Natural killer cell (primary cell): ENCODE measurements at regions not wholly inside any gene's neighbourhood (a gene's known extent, or its start where the extent isn't known, plus 50 kb on each side); places are given as distances from the start of the nearest gene placed in this dataset.
A peak's percentile ranks its signal among the peaks of the same experiment; 100 is the strongest.

ENCODE experiments used
- ATAC-seq, 3 donors: fragments of 150-1000 bp in 2 of 3; fragments of 200-7000 bp in 1 of 3; cut with Tn5 transposase; 1 replicate in 1 of 3; 2 replicates in 2 of 3; pipeline ENCODE4 v1.10.0; 2021; ENCODE audit warnings: mild to moderate bottlenecking in 2 of 3, moderate library complexity in 2 of 3
- DNase-seq, 2 donors: peaks; one replicate each; pipeline versions ENCODE4 v3.0.0 to v3.0.0-alpha.2; 2013 to 2021; ENCODE audit warnings: mixed read lengths in 1 of 2
- H3K27ac ChIP-seq: one replicate; pipeline ENCODE4 v1.5.1; 2013; ENCODE audit warnings: mild to moderate bottlenecking, low read length
- H3K27me3 ChIP-seq: one replicate; pipeline ENCODE4 v1.6.1; 2013; ENCODE audit warnings: low read length; ENCODE audit not compliant: control insufficient read depth, insufficient read depth
- H3K36me3 ChIP-seq: one replicate; pipeline ENCODE4 v1.6.1; 2013; ENCODE audit warnings: low read length; ENCODE audit not compliant: control insufficient read depth, insufficient read depth
- H3K4me1 ChIP-seq: one replicate; pipeline ENCODE4 v1.6.1; 2013; ENCODE audit warnings: low read length; ENCODE audit not compliant: control insufficient read depth, insufficient read depth
- H3K4me3 ChIP-seq: one replicate; pipeline ENCODE4 v1.5.1; 2013; ENCODE audit warnings: low read length
- H3K9me3 ChIP-seq: one replicate; pipeline ENCODE4 v1.6.1; 2013; ENCODE audit warnings: low read length; ENCODE audit not compliant: control insufficient read depth, insufficient read depth
- H3K27ac Mint-ChIP-seq, 2 donors: one replicate each; pipeline ENCODE4 v1.8.0; 2022; ENCODE audit warnings: mild to moderate bottlenecking in 2 of 2, mixed read lengths in 2 of 2, moderate library complexity in 1 of 2
- H3K27me3 Mint-ChIP-seq, 2 donors: one replicate each; pipeline ENCODE4 v1.8.0; 2022; ENCODE audit warnings: low read depth in 2 of 2, mixed read lengths in 2 of 2
- H3K36me3 Mint-ChIP-seq: one replicate; pipeline ENCODE4 v1.8.0; 2022; ENCODE audit warnings: mixed read lengths
- H3K4me1 Mint-ChIP-seq, 2 donors: one replicate each; pipeline ENCODE4 v1.8.0; 2022; ENCODE audit warnings: mixed read lengths in 2 of 2
- H3K4me3 Mint-ChIP-seq: one replicate; pipeline ENCODE4 v1.8.0; 2022; ENCODE audit warnings: mild to moderate bottlenecking, moderate library complexity, mixed read lengths
- H3K9me3 Mint-ChIP-seq, 2 donors: one replicate each; pipeline ENCODE4 v1.8.0; 2022; ENCODE audit warnings: mixed read lengths in 2 of 2
- CTCF ChIP-seq: fragments of 200-600 bp; IDR thresholded peaks from one replicate; pipeline ENCODE4 v1.8.0; 2022; ENCODE audit warnings: antibody characterized with exemption
- WGBS: methylation state at CpG from one replicate; pipeline ENCODE4 v1.1.7; 2013; ENCODE audit warnings: missing lambda C conversion rate; ENCODE audit not compliant: insufficient coverage; 5-methylcytosine and 5-hydroxymethylcytosine counted together
- intact Hi-C: fragments of 100-400 bp; cut with micrococcal nuclease; formaldehyde crosslinking; loops from one replicate; pipeline ENCODE4 v1.14.2; 2022

GRCh38 chr3:86563400-86563970, 427.5 kb downstream of the VGLL3 start:
- peaks cover under 1 to 6% of the 10 kb centered on the region in 2 donors for H3K9me3 Mint-ChIP-seq
- H3K36me3 ChIP-seq: no peaks in the 10 kb centered on the region
- ATAC-seq: no peak
- intact Hi-C loops: no loop called here
- H3K27ac Mint-ChIP-seq: no peak overlapping the region
- H3K9me3 ChIP-seq: no peaks in the 10 kb centered on the region
- H3K4me1 Mint-ChIP-seq: no peaks in the 10 kb centered on the region
- H3K27me3 Mint-ChIP-seq: no peaks in the 10 kb centered on the region
- H3K4me1 ChIP-seq: no peaks in the 10 kb centered on the region
- H3K27me3 ChIP-seq: no peaks in the 10 kb centered on the region
- H3K4me3 Mint-ChIP-seq: no peak overlapping the region
- no peak overlapping the region for H3K4me3 ChIP-seq
- H3K36me3 Mint-ChIP-seq: no peaks in the 10 kb centered on the region
- no peak overlapping the region for H3K27ac ChIP-seq
- DNase-seq: no peak
- TF ChIP-seq CTCF: peak; percentile 21
- WGBS: no CpG with 5 or more reads among the region's 2 CpGs

- Mint-ChIP-seq H3K36me3 (no peaks in the 10 kb centered on the region), H3K27ac (no peak overlapping the region), H3K4me1 (no peaks in the 10 kb centered on the region), H3K4me3 (no peak overlapping the region), H3K27me3 (no peaks in the 10 kb centered on the region), H3K9me3 (peaks cover 0 to 2% of the 10 kb centered on the region in 2 donors)
- DNase-seq (no peak), ATAC-seq (no peak)
- intact Hi-C loops: no loop called here
- H3K27me3 ChIP-seq: no peaks in the 10 kb centered on the region
- no peak overlapping the region for H3K27ac ChIP-seq
- no peak overlapping the region for H3K4me3 ChIP-seq
- H3K9me3 ChIP-seq: no peaks in the 10 kb centered on the region
- no peaks in the 10 kb centered on the region for H3K36me3 ChIP-seq
- TF ChIP-seq CTCF: no peak
- no peaks in the 10 kb centered on the region for H3K4me1 ChIP-seq
- 80% methylated on average over 1 of the region's 1 CpG for WGBS
These were observed 428.9 kb downstream of the VGLL3 start for GRCh38 chr3:86562090-86562489.

GRCh38 chr3:86561215-86561614, 429.7 kb downstream of the VGLL3 start:
- Histone ChIP-seq H3K4me1 (no peaks in the 10 kb centered on the region), H3K27ac (no peak overlapping the region), H3K4me3 (no peak overlapping the region), H3K27me3 (no peaks in the 10 kb centered on the region), H3K36me3 (no peaks in the 10 kb centered on the region), H3K9me3 (no peaks in the 10 kb centered on the region)
- ATAC-seq (no peak), DNase-seq (no peak)
- intact Hi-C loops: no loop called here
- Mint-ChIP-seq H3K36me3 (no peaks in the 10 kb centered on the region), H3K27ac (no peak overlapping the region), H3K27me3 (no peaks in the 10 kb centered on the region), H3K4me1 (no peaks in the 10 kb centered on the region), H3K4me3 (no peak overlapping the region), H3K9me3 (no peaks in the 10 kb centered on the region)
- no peak for TF ChIP-seq CTCF
- WGBS: 86% methylated on average over 2 of the region's 5 CpGs

- H3K27ac Mint-ChIP-seq: no peak overlapping the region
- no peak for TF ChIP-seq CTCF
- 81% methylated on average over 5 of the region's 5 CpGs for WGBS
- no peaks in the 10 kb centered on the region for H3K36me3 ChIP-seq
- no peaks in the 10 kb centered on the region for H3K4me1 Mint-ChIP-seq
- ATAC-seq (no peak), DNase-seq (no peak)
- no peaks in the 10 kb centered on the region for H3K27me3 ChIP-seq
- H3K4me3 Mint-ChIP-seq: no peak overlapping the region
- H3K9me3 ChIP-seq: no peaks in the 10 kb centered on the region
- no peaks in the 10 kb centered on the region for H3K9me3 Mint-ChIP-seq
- H3K27me3 Mint-ChIP-seq: no peaks in the 10 kb centered on the region
- H3K4me1 ChIP-seq: no peaks in the 10 kb centered on the region
- no peaks in the 10 kb centered on the region for H3K36me3 Mint-ChIP-seq
- no peak overlapping the region for H3K4me3 ChIP-seq
- no peak overlapping the region for H3K27ac ChIP-seq
- intact Hi-C loops: no loop called here
These were observed 436.6 kb downstream of the VGLL3 start for GRCh38 chr3:86554383-86554782.
